ENCODE measurements at regions not wholly inside any gene's neighbourhood (a gene's known extent, or its start where the extent isn't known, plus 50 kb on each side); places are given as distances from the start of the nearest gene placed in this dataset.

- Mint-ChIP-seq H3K4me3 (no peak overlapping the region), H3K9me3 (no peaks in the 10 kb centered on the region), H3K4me1 (ENCODE audit: low read depth) (no peaks in the 10 kb centered on the region), H3K27me3 (ENCODE audit: low read depth) (peaks cover 7% of the 10 kb centered on the region), H3K27ac (no peak overlapping the region), H3K36me3 (ENCODE audit: low read depth) (no peaks in the 10 kb centered on the region)
- intact Hi-C loops (cut with micrococcal nuclease), result no loop called here
- CTCF ChIA-PET, result no interaction called here
- DNase-seq, result no peak
Observed at GRCh38 chr14:97233319-97233985, 436.3 kb downstream of the VRK1 start.

GRCh38 chr14:97246648-97247047 is 449.5 kb downstream of the VRK1 start:
- H3K27ac Mint-ChIP-seq, result no peak overlapping the region
- H3K9me3 Mint-ChIP-seq, result no peaks in the 10 kb centered on the region
- H3K27me3 Mint-ChIP-seq (ENCODE audit: low read depth), result no peaks in the 10 kb centered on the region
- intact Hi-C loops (cut with micrococcal nuclease), result no loop called here
- no peak overlapping the region for H3K4me3 Mint-ChIP-seq
- CTCF ChIA-PET, result no interaction called here
- H3K36me3 Mint-ChIP-seq (ENCODE audit: low read depth), result no peaks in the 10 kb centered on the region
- DNase-seq, result no peak
- H3K4me1 Mint-ChIP-seq (ENCODE audit: low read depth), result peaks cover 3% of the 10 kb centered on the region

GRCh38 chr14:97248973-97249372 is 451.8 kb downstream of the VRK1 start:
- CTCF ChIA-PET, result no interaction called here
- no peak overlapping the region for H3K4me3 Mint-ChIP-seq
- intact Hi-C loops (cut with micrococcal nuclease), result no loop called here

GRCh38 chr14:97250931-97251330 is 453.7 kb downstream of the VRK1 start:
- H3K27ac Mint-ChIP-seq, result no peak overlapping the region
- no peaks in the 10 kb centered on the region for H3K27me3 Mint-ChIP-seq (ENCODE audit: low read depth)
- no peaks in the 10 kb centered on the region for H3K36me3 Mint-ChIP-seq (ENCODE audit: low read depth)
- no peak overlapping the region for H3K4me3 Mint-ChIP-seq
- DNase-seq, result no peak
- intact Hi-C loops (cut with micrococcal nuclease), result no loop called here
- peaks cover 3% of the 10 kb centered on the region for H3K9me3 Mint-ChIP-seq
- CTCF ChIA-PET, result no interaction called here
- peaks cover 12% of the 10 kb centered on the region for H3K4me1 Mint-ChIP-seq (ENCODE audit: low read depth)

More at GRCh38 chr14:97248973-97249372, 451.8 kb downstream of the VRK1 start:
- H3K4me1 Mint-ChIP-seq (ENCODE audit: low read depth), result peaks cover 9% of the 10 kb centered on the region
- H3K9me3 Mint-ChIP-seq, result peaks cover 3% of the 10 kb centered on the region
- no peaks in the 10 kb centered on the region for H3K36me3 Mint-ChIP-seq (ENCODE audit: low read depth)
- no peak overlapping the region for H3K27ac Mint-ChIP-seq
- DNase-seq, result no peak
- H3K27me3 Mint-ChIP-seq (ENCODE audit: low read depth), result no peaks in the 10 kb centered on the region

GRCh38 chr14:97251491-97252155 is 454.4 kb downstream of the VRK1 start:
- no peaks in the 10 kb centered on the region for H3K36me3 Mint-ChIP-seq (ENCODE audit: low read depth)
- CTCF ChIA-PET, result no interaction called here
- intact Hi-C loops (cut with micrococcal nuclease), result no loop called here
- H3K9me3 Mint-ChIP-seq, result peaks cover 3% of the 10 kb centered on the region
- H3K27me3 Mint-ChIP-seq (ENCODE audit: low read depth), result no peaks in the 10 kb centered on the region
- peaks cover 12% of the 10 kb centered on the region for H3K4me1 Mint-ChIP-seq (ENCODE audit: low read depth)
- H3K4me3 Mint-ChIP-seq, result no peak overlapping the region
- DNase-seq, result no peak
- no peak overlapping the region for H3K27ac Mint-ChIP-seq

GRCh38 chr14:97253756-97254155 is 456.6 kb downstream of the VRK1 start:
- no peak overlapping the region for H3K27ac Mint-ChIP-seq
- H3K27me3 Mint-ChIP-seq (ENCODE audit: low read depth), result no peaks in the 10 kb centered on the region
- intact Hi-C loops (cut with micrococcal nuclease), result no loop called here
- DNase-seq, result no peak
- H3K9me3 Mint-ChIP-seq, result peaks cover 3% of the 10 kb centered on the region
- H3K36me3 Mint-ChIP-seq (ENCODE audit: low read depth), result no peaks in the 10 kb centered on the region
- peaks cover 12% of the 10 kb centered on the region for H3K4me1 Mint-ChIP-seq (ENCODE audit: low read depth)
- CTCF ChIA-PET, result no interaction called here
- H3K4me3 Mint-ChIP-seq, result no peak overlapping the region

- Mint-ChIP-seq H3K4me1 (ENCODE audit: low read depth) (no peaks in the 10 kb centered on the region), H3K36me3 (ENCODE audit: low read depth) (no peaks in the 10 kb centered on the region), H3K27ac (no peak overlapping the region), H3K4me3 (no peak overlapping the region), H3K9me3 (peaks cover 4% of the 10 kb centered on the region), H3K27me3 (ENCODE audit: low read depth) (no peaks in the 10 kb centered on the region)
- DNase-seq, result no peak
- CTCF ChIA-PET, result no interaction called here
- intact Hi-C loops (cut with micrococcal nuclease), result no loop called here
Observed at GRCh38 chr14:97262336-97262735, 465.2 kb downstream of the VRK1 start.

- intact Hi-C loops (cut with micrococcal nuclease), result no loop called here
- H3K4me3 Mint-ChIP-seq, result no peak overlapping the region
- H3K4me1 Mint-ChIP-seq (ENCODE audit: low read depth), result peaks cover 2% of the 10 kb centered on the region
- no peaks in the 10 kb centered on the region for H3K36me3 Mint-ChIP-seq (ENCODE audit: low read depth)
- no peak for DNase-seq
- CTCF ChIA-PET, result interaction anchor here (0.6 kb wide), 1 partner anchor 198 kb away, joined by 5 read pairs; no protein-coding TSS in a partner anchor
- H3K9me3 Mint-ChIP-seq, result peaks cover 4% of the 10 kb centered on the region
- H3K27ac Mint-ChIP-seq, result no peak overlapping the region
- H3K27me3 Mint-ChIP-seq (ENCODE audit: low read depth), result no peaks in the 10 kb centered on the region
Observed at GRCh38 chr14:97264516-97265230, 467.5 kb downstream of the VRK1 start.

- H3K27me3 Mint-ChIP-seq (ENCODE audit: low read depth), result no peaks in the 10 kb centered on the region
- no peaks in the 10 kb centered on the region for H3K36me3 Mint-ChIP-seq (ENCODE audit: low read depth)
- H3K27ac Mint-ChIP-seq, result no peak overlapping the region
- H3K4me3 Mint-ChIP-seq, result no peak overlapping the region
- peaks cover 2% of the 10 kb centered on the region for H3K4me1 Mint-ChIP-seq (ENCODE audit: low read depth)
- H3K9me3 Mint-ChIP-seq, result peaks cover 4% of the 10 kb centered on the region
- no peak for DNase-seq
- CTCF ChIA-PET, result no interaction called here
- intact Hi-C loops (cut with micrococcal nuclease), result no loop called here
Observed at GRCh38 chr14:97266653-97267052, 469.5 kb downstream of the VRK1 start.

- CTCF ChIA-PET, result no interaction called here
- H3K4me3 Mint-ChIP-seq, result no peak overlapping the region
- H3K4me1 Mint-ChIP-seq (ENCODE audit: low read depth), result peaks cover 2% of the 10 kb centered on the region
- H3K27ac Mint-ChIP-seq, result no peak overlapping the region
- no peak for DNase-seq
- no peaks in the 10 kb centered on the region for H3K9me3 Mint-ChIP-seq
- H3K36me3 Mint-ChIP-seq (ENCODE audit: low read depth), result no peaks in the 10 kb centered on the region
- intact Hi-C loops (cut with micrococcal nuclease), result no loop called here
- H3K27me3 Mint-ChIP-seq (ENCODE audit: low read depth), result no peaks in the 10 kb centered on the region
Observed at GRCh38 chr14:97267509-97267908, 470.3 kb downstream of the VRK1 start.

GRCh38 chr14:97268097-97268496 is 470.9 kb downstream of the VRK1 start:
- intact Hi-C loops (cut with micrococcal nuclease), result no loop called here
- Mint-ChIP-seq H3K27ac (no peak overlapping the region), H3K4me3 (no peak overlapping the region), H3K27me3 (ENCODE audit: low read depth) (no peaks in the 10 kb centered on the region), H3K9me3 (no peaks in the 10 kb centered on the region), H3K4me1 (ENCODE audit: low read depth) (peaks cover 2% of the 10 kb centered on the region), H3K36me3 (ENCODE audit: low read depth) (no peaks in the 10 kb centered on the region)
- CTCF ChIA-PET, result interaction anchor here (0.7 kb wide), 1 partner anchor 98 kb away, joined by 3 read pairs; no protein-coding TSS in a partner anchor
- DNase-seq, result no peak

GRCh38 chr14:97270308-97270707 is 473.1 kb downstream of the VRK1 start:
- CTCF ChIA-PET, result no interaction called here
- no peaks in the 10 kb centered on the region for H3K36me3 Mint-ChIP-seq (ENCODE audit: low read depth)
- DNase-seq, result no peak
- intact Hi-C loops (cut with micrococcal nuclease), result no loop called here
- no peak overlapping the region for H3K4me3 Mint-ChIP-seq
- no peaks in the 10 kb centered on the region for H3K9me3 Mint-ChIP-seq
- H3K27me3 Mint-ChIP-seq (ENCODE audit: low read depth), result peaks cover 2% of the 10 kb centered on the region
- H3K27ac Mint-ChIP-seq, result no peak overlapping the region
- peaks cover 2% of the 10 kb centered on the region for H3K4me1 Mint-ChIP-seq (ENCODE audit: low read depth)

Data from activated naive CD4-positive, alpha-beta T cell treated with anti-CD3 and anti-CD28 coated beads for 36 hours (primary cell).